ENCODE measurements at regions not wholly inside any gene's neighbourhood (a gene's known extent, or its start where the extent isn't known, plus 50 kb on each side); places are given as distances from the start of the nearest gene placed in this dataset.

GRCh38 chr4:92210906-92211305 lies 92.9 kb upstream of the GRID2 start:
- 30% methylated on average over 3 of the region's 7 CpGs for WGBS (ENCODE audit: insufficient coverage, low coverage, low lambda C conversion rate, missing lambda C conversion rate)
- ATAC-seq (no peak), DNase-seq (no peak)
- no peak for TF ChIP-seq CTCF (IDR thresholded peaks at IDR 0.05)
- no peak for TF ChIP-seq POLR2A (IDR thresholded peaks at IDR 0.05)
- Histone ChIP-seq H3K9me3 (no peaks in the 10 kb centered on the region), H3K4me1 (no peaks in the 10 kb centered on the region), H3K4me3 (no peak overlapping the region), H3K36me3 (no peaks in the 10 kb centered on the region), H3K27me3 (no peaks in the 10 kb centered on the region), H3K27ac (no peak overlapping the region)
- intact Hi-C loops (cut with DNase I) = no loop called here

GRCh38 chr4:92215476-92215875 lies 88.3 kb upstream of the GRID2 start:
- Histone ChIP-seq H3K4me1 (no peaks in the 10 kb centered on the region), H3K4me3 (no peak overlapping the region), H3K27me3 (no peaks in the 10 kb centered on the region), H3K36me3 (no peaks in the 10 kb centered on the region), H3K27ac (no peak overlapping the region), H3K9me3 (no peaks in the 10 kb centered on the region)
- no peak for TF ChIP-seq POLR2A (IDR thresholded peaks at IDR 0.05)
- TF ChIP-seq CTCF (IDR thresholded peaks at IDR 0.05) = no peak
- intact Hi-C loops (cut with DNase I) = no loop called here
- DNase-seq (no peak), ATAC-seq (no peak)
- 74% methylated on average over 4 of the region's 4 CpGs for WGBS (ENCODE audit: insufficient coverage, low coverage, low lambda C conversion rate, missing lambda C conversion rate)

GRCh38 chr4:92231511-92231910 lies 72.3 kb upstream of the GRID2 start:
- intact Hi-C loops (cut with DNase I) = no loop called here
- no peak for TF ChIP-seq POLR2A (IDR thresholded peaks at IDR 0.05)
- no peak for TF ChIP-seq CTCF (IDR thresholded peaks at IDR 0.05)
- DNase-seq (no peak), ATAC-seq (no peak)
- no peaks in the 10 kb centered on the region for H3K36me3 ChIP-seq
- WGBS (ENCODE audit: insufficient coverage, low coverage, low lambda C conversion rate, missing lambda C conversion rate) = 32% methylated on average over 1 of the region's 1 CpG
- no peak overlapping the region for H3K4me3 ChIP-seq
- no peaks in the 10 kb centered on the region for H3K27me3 ChIP-seq
- H3K27ac ChIP-seq = no peak overlapping the region
- H3K4me1 ChIP-seq = no peaks in the 10 kb centered on the region
- no peaks in the 10 kb centered on the region for H3K9me3 ChIP-seq

- Histone ChIP-seq H3K36me3 (no peaks in the 10 kb centered on the region), H3K9me3 (no peaks in the 10 kb centered on the region), H3K4me3 (no peak overlapping the region), H3K27me3 (no peaks in the 10 kb centered on the region), H3K4me1 (no peaks in the 10 kb centered on the region), H3K27ac (no peak overlapping the region)
- TF ChIP-seq CTCF (IDR thresholded peaks at IDR 0.05) (no peak), POLR2A (IDR thresholded peaks at IDR 0.05) (no peak)
- intact Hi-C loops (cut with DNase I) = no loop called here
- no peak for ATAC-seq
- no peak for DNase-seq
These were observed 71.2 kb upstream of the GRID2 start for GRCh38 chr4:92232566-92232965.
